A673 (cell line): ENCODE measurements at regions not wholly inside any gene's neighbourhood (a gene's known extent, or its start where the extent isn't known, plus 50 kb on each side); places are given as distances from the start of the nearest gene placed in this dataset.

ENCODE experiments used
- BruUV-seq: library from RNA; stranded (reverse); fragments of 400-500 nt; replicated peaks from 2 replicates; lab custom pipeline; 2021; lab: Mats Ljungman, UMichigan
- CTCF ChIA-PET: fragments of 300-600 bp; sonication (Branson Sonifier 250); formaldehyde crosslinking; loops from one replicate; lab custom pipeline; 2022; ENCODE audit warnings: antibody characterized with exemption; lab: Charles Lee
- POLR2A ChIA-PET: fragments of 300-600 bp; sonication (Branson Sonifier 250); formaldehyde crosslinking; loops from one replicate; lab custom pipeline; 2022; ENCODE audit warnings: antibody characterized with exemption; ENCODE audit not compliant: low non-redundant PET; lab: Charles Lee
- DNase-seq: peaks from one replicate; pipeline ENCODE4 v3.0.0-alpha.2; 2015; ENCODE audit warnings: low spot score
- H3K27ac ChIP-seq: fragments of 200-600 bp; sonication (generic); 2 replicates; pipeline ENCODE4 v1.5.1; 2016; ENCODE audit warnings: mixed run types, low read depth, mild to moderate bottlenecking, mixed read lengths, antibody characterized with exemption, low read length; ENCODE audit not compliant: poor library complexity, severe bottlenecking
- H3K27me3 ChIP-seq: fragments of 200-600 bp; sonication (generic); replicated peaks from 2 replicates; pipeline ENCODE4 v1.6.1; 2017; ENCODE audit warnings: mixed run types, low read depth, mild to moderate bottlenecking, mixed read lengths, antibody characterized with exemption, low read length; ENCODE audit not compliant: insufficient read depth, poor library complexity
- H3K36me3 ChIP-seq: fragments of 200-600 bp; sonication (generic); 2 replicates; pipeline ENCODE4 v1.6.1; 2016; ENCODE audit warnings: mixed run types, mild to moderate bottlenecking, mixed read lengths, antibody characterized with exemption, low read length; ENCODE audit not compliant: insufficient read depth, poor library complexity, severe bottlenecking
- H3K4me1 ChIP-seq: fragments of 200-600 bp; sonication (generic); 2 replicates; pipeline ENCODE4 v1.6.1; 2017; ENCODE audit warnings: mixed run types, mild to moderate bottlenecking, mixed read lengths, antibody characterized with exemption, low read length; ENCODE audit not compliant: insufficient read depth, poor library complexity, severe bottlenecking
- H3K4me3 ChIP-seq: fragments of 200-600 bp; sonication (generic); 2 replicates; pipeline ENCODE4 v1.5.1; 2016; ENCODE audit warnings: low read depth, mixed run types, mild to moderate bottlenecking, mixed read lengths, low read length; ENCODE audit not compliant: poor library complexity, severe bottlenecking
- H3K9me3 ChIP-seq: fragments of 200-600 bp; sonication (generic); 2 replicates; pipeline ENCODE4 v1.6.1; 2016; ENCODE audit warnings: mixed run types, low read depth, mild to moderate bottlenecking, mixed read lengths, antibody characterized with exemption, low read length; ENCODE audit not compliant: poor library complexity, severe bottlenecking
- CTCF ChIP-seq: fragments of 300-800, 200-600 bp; sonication (generic); conservative IDR thresholded peaks from 2 replicates; pipeline ENCODE4 v1.5.1; 2017; ENCODE audit warnings: low read depth, mild to moderate bottlenecking, antibody characterized with exemption, low read length, moderate library complexity, mixed read lengths
- EZH2 ChIP-seq: fragments of 200-600 bp; sonication (generic); IDR thresholded peaks from 2 replicates; pipeline ENCODE4 v1.6.1; 2017; ENCODE audit warnings: borderline replicate concordance, low read depth, mild to moderate bottlenecking, mixed read lengths, antibody characterized with exemption, low read length; ENCODE audit not compliant: poor library complexity, severe bottlenecking
- intact Hi-C: fragments of 100-400 bp; cut with micrococcal nuclease; formaldehyde crosslinking; loops from one replicate; pipeline ENCODE4 v1.10.0; 2022; ENCODE audit not compliant: unreplicated experiment

- Histone ChIP-seq H3K9me3 (no peaks in the 10 kb centered on the region), H3K27me3 (no peaks in the 10 kb centered on the region), H3K4me3 (no peak overlapping the region), H3K36me3 (no peaks in the 10 kb centered on the region), H3K27ac (no peak overlapping the region), H3K4me1 (no peaks in the 10 kb centered on the region)
- no peak for DNase-seq
- ChIA-PET CTCF (no interaction called here), POLR2A (no interaction called here)
- TF ChIP-seq EZH2 = no peak
- TF ChIP-seq CTCF = no peak
- BruUV-seq = no TSS peak
- intact Hi-C loops = no loop called here
Observed at GRCh38 chr13:73532582-73532981, 473.8 kb downstream of the KLF5 start.

- H3K27ac ChIP-seq = no peak overlapping the region
- no peaks in the 10 kb centered on the region for H3K36me3 ChIP-seq
- BruUV-seq = no TSS peak
- CTCF ChIA-PET = no interaction called here
- H3K4me1 ChIP-seq = no peaks in the 10 kb centered on the region
- POLR2A ChIA-PET = no interaction called here
- TF ChIP-seq EZH2 (no peak), CTCF (no peak)
- no peaks in the 10 kb centered on the region for H3K9me3 ChIP-seq
- no peak overlapping the region for H3K4me3 ChIP-seq
- DNase-seq = no peak
- H3K27me3 ChIP-seq = no peaks in the 10 kb centered on the region
- intact Hi-C loops = no loop called here
Observed at GRCh38 chr13:73531014-73531413, 472.2 kb downstream of the KLF5 start.

- ChIA-PET POLR2A (no interaction called here), CTCF (no interaction called here)
- intact Hi-C loops = no loop called here
- H3K27me3 ChIP-seq = no peaks in the 10 kb centered on the region
- H3K9me3 ChIP-seq = no peaks in the 10 kb centered on the region
- no peak overlapping the region for H3K4me3 ChIP-seq
- TF ChIP-seq EZH2 = no peak
- TF ChIP-seq CTCF = no peak
- no peak overlapping the region for H3K27ac ChIP-seq
- H3K4me1 ChIP-seq = no peaks in the 10 kb centered on the region
- no peak for DNase-seq
- H3K36me3 ChIP-seq = no peaks in the 10 kb centered on the region
- no TSS peak for BruUV-seq
Observed at GRCh38 chr13:73522937-73523336, 464.1 kb downstream of the KLF5 start.
